ENCODE measurements at regions not wholly inside any gene's neighbourhood (a gene's known extent, or its start where the extent isn't known, plus 50 kb on each side); places are given as distances from the start of the nearest gene placed in this dataset.

DNA sequence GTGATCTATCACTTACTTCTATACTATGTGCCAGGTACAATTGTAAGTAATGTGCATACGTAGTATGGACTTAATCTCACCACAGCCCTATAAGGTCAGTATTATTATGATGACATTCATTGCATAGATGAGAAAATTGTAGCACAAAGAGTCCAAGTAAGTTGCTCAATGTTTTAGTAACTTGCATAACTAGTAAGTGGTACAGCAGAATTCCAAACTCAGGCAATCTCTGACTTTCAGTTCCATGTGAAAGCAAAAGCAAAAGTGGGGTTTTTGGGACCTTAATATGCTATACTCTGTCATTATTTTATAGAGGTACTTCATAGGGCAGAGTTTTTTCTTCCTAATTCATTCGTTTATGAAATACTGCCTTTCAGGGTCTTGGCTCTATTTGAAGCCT, 188.8 kb upstream of the VEGFC start:
- peak; percentile 49 for DNase-seq

DNA sequence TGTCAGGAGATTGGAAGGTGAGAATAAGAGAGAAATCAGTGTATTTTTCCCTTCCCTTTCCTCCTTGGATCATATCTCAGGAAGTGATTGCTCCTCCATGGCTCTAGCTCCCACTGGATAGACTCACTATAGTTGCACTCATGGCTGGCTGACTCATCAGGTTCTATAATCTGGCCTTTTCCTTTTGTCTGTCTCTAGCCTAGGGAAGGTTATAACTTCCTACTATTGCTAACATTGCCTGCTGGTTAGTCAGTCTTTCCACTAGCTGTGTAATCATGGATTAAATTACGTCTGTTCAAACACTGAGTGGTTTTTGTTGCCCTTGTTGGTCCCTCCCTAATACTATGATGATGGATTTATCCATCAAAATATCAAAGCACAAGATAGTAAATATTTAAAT, 195.5 kb upstream of the VEGFC start:
- DNase-seq = peak; percentile 96

DNA sequence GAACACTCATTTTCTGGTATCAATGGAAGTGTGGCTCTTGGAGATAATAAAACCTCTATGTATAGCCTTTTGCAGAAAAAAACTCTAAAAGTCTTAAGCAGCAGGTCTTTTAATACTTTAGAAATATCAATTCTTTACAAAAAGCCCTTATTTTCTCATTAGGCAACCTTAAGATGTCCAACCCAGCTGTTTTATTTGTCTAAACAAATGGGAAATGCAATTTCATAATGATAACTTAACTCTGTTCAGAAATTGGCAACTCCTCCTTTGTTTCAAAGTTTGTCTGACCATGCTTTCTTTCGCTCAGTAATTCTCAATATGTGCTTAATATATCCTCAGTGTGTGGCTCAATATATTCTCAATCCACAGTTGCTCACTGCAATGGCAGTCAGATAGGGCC, 196.5 kb upstream of the VEGFC start:
- no peak for DNase-seq

DNA sequence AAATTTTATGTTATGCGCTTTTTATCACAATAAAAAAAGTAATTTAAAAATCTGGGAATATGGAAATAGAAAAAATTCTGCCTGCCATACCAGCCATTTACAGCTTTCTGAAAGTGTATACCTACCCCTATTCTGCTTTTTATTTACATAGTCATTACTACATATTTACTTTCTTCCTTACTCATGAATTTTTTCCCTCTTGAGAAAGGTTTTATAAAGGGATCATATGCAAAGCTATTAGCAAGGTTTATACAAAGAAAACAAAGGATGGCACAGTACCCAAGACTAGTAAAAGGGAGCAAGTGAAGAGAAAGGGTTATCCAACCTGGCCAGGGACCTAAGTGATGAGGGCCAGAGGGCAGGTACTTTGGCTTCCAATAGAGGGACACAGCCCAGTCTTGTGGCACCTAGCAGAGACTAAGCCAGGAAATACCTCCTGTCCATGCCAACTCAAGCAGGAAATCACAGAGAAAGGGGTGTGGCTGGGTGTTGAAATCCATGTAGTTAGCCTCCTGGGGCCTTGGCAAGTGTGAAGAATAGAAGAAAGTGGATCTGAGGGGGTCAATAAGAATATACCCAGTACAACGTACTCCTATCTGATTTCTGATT, 207.3 kb upstream of the VEGFC start:
- DNase-seq = peak; percentile 50

DNA sequence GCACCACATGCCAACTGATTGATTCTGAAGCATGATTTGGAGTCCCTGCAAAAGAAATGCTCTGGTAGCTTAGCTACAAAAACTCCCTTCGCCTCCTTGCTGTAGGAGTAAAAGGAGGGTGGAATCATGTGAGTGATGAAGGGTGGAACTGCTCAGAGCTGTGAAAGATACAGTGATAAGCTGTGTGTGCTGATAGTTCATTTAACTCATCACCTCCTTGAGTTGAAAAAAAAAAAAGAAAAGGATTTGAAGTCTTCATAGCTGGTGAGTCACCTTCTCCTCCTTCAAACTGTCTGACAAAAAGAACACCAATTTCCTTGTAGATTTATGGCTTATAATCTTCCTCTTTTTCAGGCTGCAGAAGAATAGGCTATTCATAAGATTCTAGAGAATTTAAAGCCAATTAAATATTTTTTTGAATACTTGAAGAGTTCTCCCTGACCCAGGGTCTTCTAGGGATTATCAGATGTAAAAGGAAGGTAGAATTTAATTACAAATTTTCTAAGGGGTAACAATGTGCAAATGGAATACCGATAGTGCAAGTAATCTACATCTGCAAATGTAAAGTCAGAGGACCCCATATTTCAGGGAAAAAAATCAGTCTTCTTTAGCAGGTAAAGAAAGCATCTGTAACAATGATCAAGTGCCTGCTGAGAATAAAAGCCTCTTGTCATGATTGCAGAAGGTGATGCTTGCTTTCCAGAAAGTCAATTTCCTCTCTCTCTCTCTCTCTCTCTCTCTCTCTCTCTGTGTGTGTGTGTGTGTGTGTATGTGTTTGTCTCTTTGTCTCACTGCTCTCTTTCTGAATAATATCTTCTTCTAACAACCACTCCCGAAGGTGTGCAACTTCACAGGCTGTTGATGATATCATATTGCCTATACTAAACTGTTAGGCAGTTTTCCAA, 208.8 kb upstream of the VEGFC start:
- peak; percentile 80 for DNase-seq

DNA sequence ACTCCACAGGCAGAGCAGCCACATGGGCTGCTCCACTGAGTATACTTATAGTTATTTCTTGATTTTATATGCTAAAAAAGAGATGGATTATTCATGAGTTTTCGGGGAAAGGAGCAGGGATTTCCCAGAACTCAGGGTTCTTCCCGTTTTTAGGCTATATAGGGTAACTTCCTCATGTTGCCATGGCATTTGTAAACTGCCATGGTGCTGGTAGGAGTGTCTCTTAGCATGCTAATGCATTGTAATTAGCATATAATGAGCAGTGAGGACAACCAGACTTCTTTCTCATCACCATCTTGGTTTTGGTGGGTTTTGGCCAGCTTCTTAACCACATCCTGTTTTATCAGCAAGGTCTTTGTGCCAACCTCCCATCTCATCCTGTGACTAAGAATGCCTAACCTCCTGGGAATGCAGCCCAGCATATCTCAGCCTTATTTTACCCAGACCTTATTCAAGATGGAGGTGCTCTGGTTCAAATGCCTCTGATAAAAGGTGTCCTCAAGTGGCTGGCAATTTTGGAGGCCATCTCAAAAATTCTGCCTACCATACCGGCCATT, 213.0 kb upstream of the VEGFC start:
- peak; percentile 76 for DNase-seq

DNA sequence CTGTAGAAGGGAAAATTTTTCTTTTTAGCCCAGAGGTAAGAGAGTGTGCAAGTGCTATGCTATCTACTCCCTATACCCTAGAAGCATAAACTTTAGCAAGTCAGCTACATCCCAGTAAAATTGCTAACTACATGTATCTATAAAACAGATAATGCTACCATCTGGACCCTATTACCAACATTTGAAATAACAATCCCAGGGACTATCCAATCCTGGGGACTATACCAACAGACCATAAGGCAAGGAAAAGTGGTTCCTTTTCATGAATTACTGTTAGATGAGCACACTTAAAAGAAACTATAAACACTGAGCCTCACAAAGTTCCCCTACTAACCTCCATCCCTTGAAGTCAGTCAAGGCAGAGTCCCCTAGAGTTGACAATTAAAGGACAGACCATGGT, 213.6 kb upstream of the VEGFC start:
- no peak for DNase-seq

DNA sequence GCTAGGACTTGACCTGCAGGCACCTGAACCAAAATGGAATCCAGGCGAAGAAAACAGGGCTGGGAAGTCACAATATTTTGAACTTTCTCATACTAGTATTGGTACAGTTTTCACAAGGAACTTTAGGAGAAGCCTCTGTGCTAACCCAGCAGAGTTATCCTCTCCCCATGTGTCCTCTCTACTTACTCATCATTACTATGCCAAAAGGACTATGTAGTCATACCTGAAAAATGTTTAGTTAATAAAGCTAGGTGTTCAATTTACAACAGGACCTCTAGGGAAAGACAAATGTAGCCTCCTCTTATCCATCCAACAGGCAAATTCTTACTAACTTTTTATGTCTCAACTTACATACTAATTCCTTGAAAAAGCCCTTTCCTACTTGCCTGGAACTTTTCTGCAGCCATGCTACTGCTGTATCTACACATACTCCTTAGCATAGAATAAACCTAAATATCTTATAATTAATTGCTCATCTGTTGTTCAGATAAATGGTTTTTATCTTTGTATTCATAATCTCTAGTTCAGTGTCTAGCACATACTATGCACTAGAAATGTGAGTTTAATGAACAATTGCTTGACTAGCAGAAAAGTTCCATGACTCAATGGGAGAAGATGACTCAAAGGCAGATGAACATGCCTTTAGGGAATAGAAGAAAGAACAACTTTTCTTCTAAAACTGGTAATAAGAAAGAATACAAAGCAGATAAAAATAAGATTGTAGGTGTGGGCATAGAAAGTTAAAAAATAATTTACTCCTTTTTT, 215.5 kb upstream of the VEGFC start:
- DNase-seq = peak; percentile 60

DNA sequence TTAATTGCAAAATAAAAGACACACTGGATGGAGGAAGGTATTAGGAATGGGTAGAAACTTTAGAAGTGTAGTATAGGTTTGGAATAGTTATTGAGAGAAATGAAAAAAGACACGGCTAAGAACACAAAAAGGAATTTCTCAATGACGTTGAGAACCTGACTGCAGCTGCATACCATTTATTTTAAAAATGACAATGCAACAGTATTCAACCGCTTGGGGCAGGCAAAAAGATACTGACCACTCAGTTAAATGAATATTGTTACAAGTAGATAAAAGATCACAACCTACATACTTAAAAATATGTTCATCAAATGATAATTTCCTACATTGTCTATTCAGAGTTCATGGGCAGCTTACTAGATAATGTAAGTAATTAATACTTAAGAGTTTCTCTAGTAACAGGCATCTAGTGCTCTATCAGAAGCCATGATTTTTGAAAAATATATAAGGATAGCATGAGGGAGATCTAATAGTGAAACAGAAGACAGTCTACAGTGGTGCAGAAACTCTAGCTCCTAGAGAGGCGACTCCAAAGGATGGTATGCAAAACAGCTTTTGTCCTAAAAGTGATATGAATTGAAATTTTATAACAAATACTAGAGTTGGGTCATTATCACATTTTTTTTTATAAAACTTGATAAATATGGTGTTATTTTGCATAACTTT, 216.2 kb upstream of the VEGFC start:
- no peak for DNase-seq

DNA sequence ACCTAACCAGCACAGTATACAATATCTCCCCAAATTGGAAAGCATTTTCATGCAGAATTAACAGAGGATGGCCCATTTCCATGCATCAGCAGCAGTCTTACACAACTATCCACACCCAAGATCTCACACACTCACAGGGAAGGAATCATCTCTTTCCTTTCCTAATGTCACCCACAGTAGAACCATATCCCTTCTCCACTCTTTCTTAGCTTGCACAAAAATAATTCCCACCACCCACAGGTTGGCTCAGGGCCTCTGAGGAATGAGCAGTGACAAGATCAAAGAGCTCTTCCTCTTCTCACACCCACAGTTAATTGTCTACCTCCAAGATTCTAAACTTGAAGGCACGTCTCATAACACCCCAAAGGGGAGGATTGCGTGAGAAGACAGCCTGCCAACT, 217.7 kb upstream of the VEGFC start:
- no peak for DNase-seq

DNA sequence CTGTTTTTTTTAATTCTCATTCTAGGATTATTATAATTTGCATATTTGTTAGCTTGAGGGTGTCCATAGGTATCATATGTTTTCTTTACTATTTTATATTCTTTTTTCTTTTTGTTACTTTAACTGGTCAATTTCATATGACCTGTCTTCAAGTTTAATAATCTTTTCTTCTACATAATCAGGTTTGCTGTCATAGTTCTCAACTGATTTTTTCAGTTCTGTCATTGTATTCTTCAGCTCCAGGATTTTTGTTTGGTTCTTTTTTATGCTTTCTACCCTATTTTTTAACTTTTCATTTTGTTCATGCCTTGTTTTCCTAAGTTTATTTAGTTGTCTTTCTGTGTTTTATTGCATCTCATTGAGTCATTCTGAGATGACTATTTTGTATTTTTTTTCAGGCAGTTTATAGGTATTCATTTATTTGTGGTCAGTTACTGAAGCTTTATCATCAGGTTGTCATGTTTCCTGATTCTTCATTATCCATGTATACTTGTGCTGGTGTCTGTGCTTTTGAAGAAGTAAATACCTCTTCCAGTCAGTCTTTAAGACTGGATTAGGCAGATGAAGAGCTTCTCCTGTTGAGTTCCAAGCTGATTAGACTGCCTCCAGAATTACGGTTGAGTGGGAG, 220.3 kb upstream of the VEGFC start:
- DNase-seq = no peak

DNA sequence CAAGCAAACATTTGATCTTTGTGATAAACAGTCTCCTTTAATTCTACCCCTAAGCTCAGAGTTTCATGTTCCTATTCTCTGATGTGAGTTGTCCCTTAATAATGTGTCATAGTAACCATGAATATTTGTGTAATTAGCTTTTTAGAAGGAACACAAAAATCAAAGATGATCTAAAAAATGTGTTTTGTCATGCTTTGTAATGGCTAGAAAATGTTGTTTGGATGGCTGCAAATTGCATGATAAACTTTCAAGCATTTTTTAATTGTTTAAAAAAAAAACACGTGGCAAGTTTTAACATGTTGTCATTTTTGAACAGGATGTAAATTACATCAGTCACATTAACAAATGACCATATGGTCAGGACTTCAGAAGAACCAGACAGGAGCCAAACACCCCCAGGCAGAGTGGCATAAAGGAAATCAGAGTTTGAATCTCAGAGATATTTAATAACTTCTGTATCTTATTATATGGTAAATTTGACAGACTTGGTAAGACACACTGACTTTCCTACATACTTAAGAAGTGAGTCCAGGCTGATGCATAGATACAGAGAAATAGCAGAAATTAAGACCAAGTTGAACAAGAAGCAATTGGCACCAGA, 223.9 kb upstream of the VEGFC start:
- peak; percentile 6 for DNase-seq

DNA sequence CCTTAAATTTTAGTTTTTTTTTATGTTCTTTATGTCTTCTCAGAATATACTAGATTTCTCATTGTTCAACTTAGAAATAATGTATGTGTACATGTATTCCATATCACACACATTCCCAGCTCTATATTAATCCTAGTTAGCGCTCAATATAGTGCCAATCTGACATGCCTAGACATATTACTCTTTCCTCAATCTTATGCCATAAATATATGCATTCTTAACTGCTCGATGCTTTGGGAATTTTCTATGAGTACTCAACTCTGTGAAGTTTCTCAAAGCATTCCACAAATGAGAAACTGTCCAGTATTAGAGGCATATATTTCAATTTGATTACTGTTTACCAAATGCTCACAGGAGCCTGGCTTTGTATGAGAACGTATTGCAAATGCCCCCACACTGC, 231.2 kb upstream of the VEGFC start:
- no peak for DNase-seq

DNA sequence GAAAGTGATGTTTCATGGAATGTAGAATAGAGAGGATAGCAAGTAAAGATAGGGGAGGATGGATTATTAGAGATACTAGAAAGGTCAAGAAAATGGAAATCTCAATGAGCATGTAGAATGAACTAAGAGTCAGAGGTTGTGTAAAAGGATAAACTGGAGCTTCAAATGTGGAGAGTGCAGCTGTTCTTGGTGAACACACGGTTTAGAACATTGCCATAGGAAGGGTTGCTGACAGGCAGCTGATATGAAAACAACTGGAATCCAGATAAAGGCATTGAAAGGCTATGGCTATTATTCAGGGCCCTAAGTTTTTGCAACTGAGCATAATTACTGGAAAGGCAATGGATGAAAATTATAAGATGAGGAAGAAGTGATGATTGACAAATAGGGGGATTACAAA, 239.6 kb upstream of the VEGFC start:
- DNase-seq = no peak

DNA sequence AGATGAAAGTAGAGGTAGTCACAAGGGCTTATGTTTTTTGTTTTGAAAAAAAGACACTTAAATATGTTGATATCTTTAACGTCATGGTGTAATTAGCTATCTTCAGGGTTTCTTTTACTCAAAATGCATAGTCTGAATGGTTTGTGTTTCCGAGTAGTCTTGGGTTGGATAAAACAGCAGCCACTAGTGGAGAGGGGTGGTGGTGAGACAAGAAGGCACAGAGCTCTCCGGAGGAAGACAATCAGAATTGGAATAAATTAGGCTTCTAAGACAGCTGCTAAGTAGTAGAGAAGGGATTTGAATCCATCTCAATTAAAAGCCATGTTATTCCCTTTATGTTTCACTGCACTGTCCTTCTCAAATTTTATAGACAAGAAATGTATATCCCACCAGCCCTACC, 240.4 kb upstream of the VEGFC start:
- no peak for DNase-seq

DNA sequence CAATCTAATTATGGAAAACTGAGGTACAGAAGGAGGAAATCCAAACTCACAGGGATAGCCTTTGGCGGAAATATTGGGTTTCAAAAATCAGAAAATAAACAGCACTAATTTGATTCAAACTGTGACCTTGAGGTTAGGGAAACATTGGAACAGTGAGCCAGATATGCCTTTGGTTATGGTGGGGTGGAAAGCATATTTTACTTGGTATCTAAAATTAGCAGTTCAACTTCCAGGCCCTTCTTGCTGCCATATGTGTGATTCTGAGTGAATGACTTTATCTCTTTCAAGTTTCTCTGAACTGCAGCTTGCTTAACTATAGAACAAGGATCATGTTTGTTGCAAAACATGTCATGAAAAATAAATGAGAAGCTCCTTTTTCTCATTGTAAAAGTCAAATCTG, 240.9 kb upstream of the VEGFC start:
- no peak for DNase-seq

DNA sequence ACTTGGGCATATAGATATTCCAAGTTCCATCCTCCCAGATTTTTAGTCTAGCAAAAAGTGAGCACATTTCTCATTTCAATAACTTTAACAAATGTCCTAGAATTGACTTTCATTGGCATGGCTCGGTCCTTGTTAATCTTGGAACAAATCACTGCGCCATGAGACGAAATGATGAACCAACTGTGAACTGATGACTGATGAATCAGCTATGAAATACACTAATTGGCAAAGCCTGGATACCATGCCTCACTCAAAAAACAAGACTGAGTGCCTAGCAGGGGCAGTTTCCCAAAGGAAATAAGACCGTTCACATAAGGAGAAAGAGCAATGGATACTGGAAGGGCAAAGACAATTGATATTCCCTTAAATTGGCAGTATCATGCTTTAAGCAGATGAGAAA, 248.6 kb upstream of the VEGFC start:
- DNase-seq = no peak

DNA sequence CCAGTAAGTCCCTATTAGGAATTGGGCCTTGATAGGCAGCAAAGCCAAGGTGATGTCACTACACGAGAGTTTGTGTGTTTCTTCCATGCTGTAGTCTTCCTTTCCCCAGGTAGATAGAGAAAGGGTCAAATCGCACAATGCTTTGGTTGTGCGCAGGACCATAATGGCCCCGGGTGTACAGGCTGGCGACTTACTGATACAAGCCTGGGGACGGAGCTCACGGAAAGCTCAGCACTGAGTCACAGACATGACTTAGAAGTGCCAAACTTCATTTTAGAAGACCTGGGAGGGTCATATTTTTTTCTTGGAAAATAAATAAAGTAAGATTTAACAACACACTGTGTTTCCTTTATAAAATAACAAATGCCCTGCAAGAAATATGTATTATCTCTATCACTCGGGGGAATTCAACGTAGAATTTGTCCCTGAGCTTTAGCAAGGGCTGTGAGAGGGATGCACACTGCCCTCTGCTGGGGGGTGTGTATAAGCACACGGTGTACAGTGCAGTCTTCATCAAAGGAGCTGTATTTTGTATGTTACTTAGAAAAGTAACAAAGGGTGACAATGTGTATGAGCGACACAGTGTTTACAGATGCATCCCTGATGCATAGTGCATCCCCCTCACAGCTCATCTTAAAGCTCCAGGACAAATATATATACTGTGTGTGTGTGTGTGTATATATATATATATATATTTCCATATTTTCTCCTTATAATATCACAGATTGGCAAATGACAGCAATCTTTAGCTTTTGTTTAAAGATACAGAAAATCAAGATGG, 254.5 kb upstream of the VEGFC start:
- DNase-seq = peak; percentile 29

DNA sequence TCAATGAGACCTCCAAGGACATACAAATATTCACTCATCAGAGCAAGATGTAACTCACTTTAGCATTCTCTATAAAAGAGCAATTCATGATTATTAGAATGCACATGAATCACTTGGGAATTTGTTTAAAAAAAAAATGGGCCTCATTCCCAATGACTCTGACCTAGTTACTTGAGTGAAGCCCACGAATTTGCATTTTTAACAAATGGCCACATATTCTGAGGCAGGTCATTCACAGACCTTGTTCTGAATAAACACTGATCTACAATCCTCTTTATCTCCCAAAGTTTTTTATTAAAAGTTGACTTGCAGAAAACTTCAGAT, 255.1 kb upstream of the VEGFC start:
- no peak for DNase-seq

DNA sequence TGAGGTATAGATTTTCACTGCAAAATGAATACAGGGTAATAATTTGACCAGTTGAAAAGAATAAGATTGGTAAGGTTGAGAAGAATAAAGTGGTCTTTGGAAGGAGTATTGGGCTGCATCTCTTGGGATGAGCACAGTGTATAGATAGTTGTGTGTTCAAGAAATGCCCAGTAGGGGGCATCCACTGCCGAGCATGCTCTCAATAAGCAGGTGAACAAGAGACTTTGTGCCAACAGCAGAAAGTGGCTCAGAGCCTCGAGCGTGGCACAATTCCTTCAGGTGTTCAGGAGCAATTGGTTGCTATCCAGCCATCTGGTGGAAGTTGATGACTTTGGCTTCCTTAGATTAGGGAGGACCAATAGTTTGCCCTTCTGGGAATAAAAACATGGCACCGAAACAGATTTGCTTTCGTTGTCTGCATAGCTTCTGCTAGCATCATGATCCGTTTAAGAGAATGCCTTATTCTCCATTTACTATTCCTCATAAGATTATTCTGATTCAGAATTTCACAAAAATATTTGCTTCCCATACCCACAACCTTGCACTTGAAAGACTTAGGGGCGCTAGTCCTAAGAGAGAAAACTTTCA, 258.1 kb upstream of the NEIL3 start:
- no peak for DNase-seq
